HFFc6 (cell line): ENCODE measurements at regions not wholly inside any gene's neighbourhood (a gene's known extent, or its start where the extent isn't known, plus 50 kb on each side); places are given as distances from the start of the nearest gene placed in this dataset.

Source experiments
- DNase-seq: peaks from one replicate; pipeline ENCODE4 v3.0.0-alpha.2; 2018
- H3K27ac Mint-ChIP-seq: 2 replicates; pipeline ENCODE4 v1.8.0; 2020; ENCODE audit warnings: mild to moderate bottlenecking, mixed read lengths
- H3K27me3 Mint-ChIP-seq: 2 replicates; pipeline ENCODE4 v1.8.0; 2021; ENCODE audit warnings: mild to moderate bottlenecking, moderate library complexity, mixed read lengths; ENCODE audit not compliant: insufficient read depth
- H3K36me3 Mint-ChIP-seq: 2 replicates; pipeline ENCODE4 v1.8.0; 2021; ENCODE audit warnings: low read depth, mixed read lengths
- H3K4me1 Mint-ChIP-seq: 2 replicates; pipeline ENCODE4 v1.8.0; 2020; ENCODE audit warnings: low read depth, mixed read lengths
- H3K4me3 Mint-ChIP-seq: 2 replicates; pipeline ENCODE4 v1.8.0; 2020; ENCODE audit warnings: mild to moderate bottlenecking, moderate library complexity, mixed read lengths
- H3K9me3 Mint-ChIP-seq: 2 replicates; pipeline ENCODE4 v1.8.0; 2020; ENCODE audit warnings: mild to moderate bottlenecking, mixed read lengths
- TF ChIP-seq, protein P1 (sequence below): fragments of 200-600 bp; sonication (generic); IDR thresholded peaks from 2 replicates; pipeline ENCODE4 v1.5.0; 2021; ENCODE audit warnings: antibody characterized with exemption, mild to moderate bottlenecking

DNA sequence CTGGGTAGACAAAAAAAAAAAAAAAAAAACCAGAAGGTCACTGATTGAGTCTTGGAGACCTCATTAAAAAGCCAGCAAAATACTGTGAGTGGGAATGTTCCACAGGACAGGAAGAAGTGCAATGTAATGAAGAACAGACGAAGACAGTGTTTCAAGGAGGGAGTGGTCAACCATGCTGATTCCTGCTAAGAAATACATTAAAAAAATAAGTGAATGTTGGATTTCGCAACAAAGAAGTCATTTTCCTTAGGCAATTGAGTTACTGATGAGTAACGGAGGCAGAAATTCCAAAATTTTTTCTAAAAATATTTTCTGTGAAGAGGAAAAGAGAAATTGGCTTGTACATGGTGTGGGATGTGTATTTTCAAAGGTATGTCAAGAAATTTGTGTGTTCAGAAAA, 94.3 kb upstream of the FAM47B start:
- peak overlapping the region; percentile 60 for H3K4me3 Mint-ChIP-seq
- H3K36me3 Mint-ChIP-seq, result peaks cover 5% of the 10 kb centered on the region; the same call in 1 of the 2 replicates
- TF ChIP-seq, protein P1, sequence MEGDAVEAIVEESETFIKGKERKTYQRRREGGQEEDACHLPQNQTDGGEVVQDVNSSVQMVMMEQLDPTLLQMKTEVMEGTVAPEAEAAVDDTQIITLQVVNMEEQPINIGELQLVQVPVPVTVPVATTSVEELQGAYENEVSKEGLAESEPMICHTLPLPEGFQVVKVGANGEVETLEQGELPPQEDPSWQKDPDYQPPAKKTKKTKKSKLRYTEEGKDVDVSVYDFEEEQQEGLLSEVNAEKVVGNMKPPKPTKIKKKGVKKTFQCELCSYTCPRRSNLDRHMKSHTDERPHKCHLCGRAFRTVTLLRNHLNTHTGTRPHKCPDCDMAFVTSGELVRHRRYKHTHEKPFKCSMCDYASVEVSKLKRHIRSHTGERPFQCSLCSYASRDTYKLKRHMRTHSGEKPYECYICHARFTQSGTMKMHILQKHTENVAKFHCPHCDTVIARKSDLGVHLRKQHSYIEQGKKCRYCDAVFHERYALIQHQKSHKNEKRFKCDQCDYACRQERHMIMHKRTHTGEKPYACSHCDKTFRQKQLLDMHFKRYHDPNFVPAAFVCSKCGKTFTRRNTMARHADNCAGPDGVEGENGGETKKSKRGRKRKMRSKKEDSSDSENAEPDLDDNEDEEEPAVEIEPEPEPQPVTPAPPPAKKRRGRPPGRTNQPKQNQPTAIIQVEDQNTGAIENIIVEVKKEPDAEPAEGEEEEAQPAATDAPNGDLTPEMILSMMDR, result no peak
- peaks cover 26% of the 10 kb centered on the region for H3K4me1 Mint-ChIP-seq
- no peaks in the 10 kb centered on the region; the same call in 1 of the 2 replicates for H3K27me3 Mint-ChIP-seq
- H3K27ac Mint-ChIP-seq, result peak overlapping the region; percentile 52
- DNase-seq, result peak; percentile 63
- no peaks in the 10 kb centered on the region for H3K9me3 Mint-ChIP-seq

DNA sequence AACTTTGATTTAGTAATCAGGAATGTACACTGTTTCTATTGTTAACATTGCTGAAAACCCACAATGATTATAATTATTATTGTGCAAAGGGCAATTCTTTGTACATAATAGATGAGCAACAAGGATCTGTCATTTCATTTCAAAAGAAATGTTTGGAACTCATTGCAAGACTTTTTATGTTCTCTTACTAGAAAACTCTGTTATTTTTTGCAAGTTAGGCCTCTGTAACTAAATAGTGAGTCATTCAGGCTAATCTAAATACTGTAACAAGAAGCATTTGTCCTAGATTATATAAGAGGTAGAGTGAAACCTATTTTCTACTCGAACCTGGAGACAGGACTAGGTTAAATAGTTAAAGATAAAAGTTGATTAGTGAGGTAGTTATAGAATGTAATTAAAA, 93.2 kb upstream of the FAM47B start:
- no peaks in the 10 kb centered on the region; the same call in 1 of the 2 replicates for H3K27me3 Mint-ChIP-seq
- H3K4me1 Mint-ChIP-seq, result peaks cover 26% of the 10 kb centered on the region
- peak; percentile 47 for DNase-seq
- H3K9me3 Mint-ChIP-seq, result no peaks in the 10 kb centered on the region
- peak overlapping the region; percentile 55; the same call in 1 of the 2 replicates for H3K4me3 Mint-ChIP-seq
- peaks cover 5% of the 10 kb centered on the region; the same call in 1 of the 2 replicates for H3K36me3 Mint-ChIP-seq
- H3K27ac Mint-ChIP-seq, result no peak overlapping the region
- TF ChIP-seq, protein P1, result no peak

DNA sequence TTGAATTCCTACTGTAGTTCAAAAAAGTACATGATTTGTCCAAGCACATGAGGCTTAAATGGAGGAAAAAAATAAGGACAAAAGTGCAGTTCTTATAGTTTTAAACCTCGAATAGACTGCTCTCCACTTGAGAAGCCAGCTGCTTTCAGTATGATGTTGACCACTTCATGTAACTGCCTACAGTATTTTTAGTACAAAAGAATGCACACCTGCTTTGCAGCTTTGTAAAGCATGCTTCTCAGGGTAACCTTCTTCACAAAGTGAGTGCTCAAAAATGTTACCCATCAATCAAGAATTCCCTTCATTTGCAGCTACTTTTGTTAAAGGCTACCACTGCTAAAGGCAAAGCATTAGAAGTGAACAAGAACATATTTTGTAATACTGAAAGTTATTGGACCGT, 83.4 kb upstream of the FAM47B start:
- H3K27me3 Mint-ChIP-seq, result no peaks in the 10 kb centered on the region
- peaks cover 22% of the 10 kb centered on the region for H3K4me1 Mint-ChIP-seq
- no peaks in the 10 kb centered on the region for H3K9me3 Mint-ChIP-seq
- no peak overlapping the region for H3K4me3 Mint-ChIP-seq
- no peak overlapping the region for H3K27ac Mint-ChIP-seq
- no peaks in the 10 kb centered on the region; the same call in 1 of the 2 replicates for H3K36me3 Mint-ChIP-seq
- DNase-seq, result no peak
- TF ChIP-seq, protein P1, result no peak

DNA sequence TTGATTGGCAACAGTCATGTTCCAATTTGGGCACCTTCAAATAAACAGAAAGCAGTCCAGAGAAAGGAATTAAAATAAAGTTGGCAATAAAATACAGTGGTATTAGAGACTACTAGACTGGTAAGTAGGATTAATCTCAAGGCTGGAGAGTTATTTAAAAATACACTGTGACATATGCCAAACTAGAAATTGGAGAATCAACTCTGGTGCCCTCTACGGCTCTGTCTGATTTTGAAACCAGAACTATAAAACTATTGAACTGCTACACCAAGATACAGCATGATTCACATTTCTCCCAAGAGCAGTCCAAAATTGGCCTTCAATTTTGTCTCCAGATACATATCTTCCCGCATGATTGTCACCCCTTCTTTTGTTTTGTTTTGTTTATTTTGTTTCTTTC, 78.7 kb upstream of the FAM47B start:
- DNase-seq, result no peak
- H3K27me3 Mint-ChIP-seq, result peaks cover 1% of the 10 kb centered on the region; the same call in 1 of the 2 replicates
- peaks cover 40% of the 10 kb centered on the region for H3K4me1 Mint-ChIP-seq
- peaks cover 15% of the 10 kb centered on the region for H3K36me3 Mint-ChIP-seq
- TF ChIP-seq, protein P1, result no peak
- no peak overlapping the region for H3K4me3 Mint-ChIP-seq
- H3K27ac Mint-ChIP-seq, result no peak overlapping the region
- H3K9me3 Mint-ChIP-seq, result peaks cover 9% of the 10 kb centered on the region

DNA sequence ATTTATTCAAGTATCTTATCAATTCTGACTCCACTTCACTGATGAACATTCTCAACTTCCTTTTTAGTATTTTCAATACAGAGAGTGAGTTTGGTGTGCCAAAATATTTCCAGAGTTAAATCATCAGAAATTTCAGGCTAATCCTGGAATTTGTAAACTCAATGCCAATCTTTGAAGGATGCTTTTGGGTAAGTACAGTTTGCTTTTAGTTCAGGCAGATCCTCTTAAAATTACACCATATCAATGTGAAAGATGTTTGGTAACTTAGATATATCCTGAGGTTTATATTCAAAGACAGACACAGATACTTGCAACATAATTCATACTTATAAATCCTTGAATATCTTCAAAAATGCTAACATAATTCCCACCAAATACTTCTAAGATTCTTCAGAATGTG, 76.0 kb upstream of the FAM47B start:
- Mint-ChIP-seq H3K27ac (0 out of 2 replicates have a peak overlapping the region, but pooled peaks have one; percentile 17), H3K4me3 (no peak overlapping the region), H3K9me3 (peaks cover 28% of the 10 kb centered on the region), H3K27me3 (peaks cover 1% of the 10 kb centered on the region; the same call in 1 of the 2 replicates), H3K36me3 (peaks cover 40% of the 10 kb centered on the region), H3K4me1 (peaks cover 40% of the 10 kb centered on the region)
- TF ChIP-seq, protein P1, result no peak
- DNase-seq, result no peak

DNA sequence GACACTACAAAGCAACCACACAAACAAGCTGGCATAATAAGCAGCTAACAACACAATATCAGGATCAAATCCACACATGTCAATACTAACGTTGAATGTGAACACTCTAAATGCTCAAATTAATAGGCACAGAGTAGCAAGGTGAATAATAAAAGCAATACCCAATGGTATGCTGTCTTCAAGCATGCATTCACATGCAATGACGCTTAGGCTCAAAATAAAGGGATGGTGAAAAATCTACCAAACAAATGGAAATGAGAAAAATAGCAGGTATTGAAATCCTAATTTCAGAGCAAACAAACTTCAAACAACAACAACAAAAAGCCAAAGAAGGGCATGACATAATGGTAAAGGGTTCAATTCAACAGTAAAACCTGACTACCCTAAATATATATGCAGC, 74.0 kb upstream of the FAM47B start:
- Mint-ChIP-seq H3K27ac (no peak overlapping the region), H3K36me3 (peaks cover 41% of the 10 kb centered on the region), H3K9me3 (peaks cover 28% of the 10 kb centered on the region), H3K4me1 (peaks cover 37% of the 10 kb centered on the region), H3K27me3 (peaks cover 1% of the 10 kb centered on the region; the same call in 1 of the 2 replicates), H3K4me3 (no peak overlapping the region)
- TF ChIP-seq, protein P1, result no peak
- DNase-seq, result no peak
